ENCODE measurements at regions not wholly inside any gene's neighbourhood (a gene's known extent, or its start where the extent isn't known, plus 50 kb on each side); places are given as distances from the start of the nearest gene placed in this dataset.

DNA sequence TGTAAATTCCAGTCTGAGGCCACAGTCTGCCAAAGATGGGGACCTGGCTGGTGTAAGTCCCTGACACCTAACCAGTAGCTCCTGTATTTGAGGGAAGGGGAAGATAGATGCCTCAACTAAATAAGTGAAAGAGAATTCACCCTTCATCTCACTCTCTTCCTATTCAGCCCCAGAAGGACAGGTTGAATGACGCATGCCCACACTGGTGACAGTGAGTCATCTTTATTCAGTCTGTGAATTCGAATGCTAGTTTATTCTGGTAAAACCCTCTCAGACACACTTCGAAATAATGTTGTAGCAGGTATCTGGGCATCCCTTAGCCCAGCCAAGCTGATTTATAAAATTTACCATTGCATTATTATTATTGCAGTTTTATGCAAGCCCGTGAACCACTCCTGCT is 617.0 kb upstream of the PRMT6 start:
- DNase-seq (ENCODE audit: extremely low read depth, insufficient read length): no peak
- no peak overlapping the region for H3K4me3 ChIP-seq (replicated peaks; ENCODE audit: low read depth, low read length)
- H3K36me3 ChIP-seq (ENCODE audit: control insufficient read depth, insufficient read depth, low read length): no peaks in the 10 kb centered on the region
- TF ChIP-seq, protein P1, sequence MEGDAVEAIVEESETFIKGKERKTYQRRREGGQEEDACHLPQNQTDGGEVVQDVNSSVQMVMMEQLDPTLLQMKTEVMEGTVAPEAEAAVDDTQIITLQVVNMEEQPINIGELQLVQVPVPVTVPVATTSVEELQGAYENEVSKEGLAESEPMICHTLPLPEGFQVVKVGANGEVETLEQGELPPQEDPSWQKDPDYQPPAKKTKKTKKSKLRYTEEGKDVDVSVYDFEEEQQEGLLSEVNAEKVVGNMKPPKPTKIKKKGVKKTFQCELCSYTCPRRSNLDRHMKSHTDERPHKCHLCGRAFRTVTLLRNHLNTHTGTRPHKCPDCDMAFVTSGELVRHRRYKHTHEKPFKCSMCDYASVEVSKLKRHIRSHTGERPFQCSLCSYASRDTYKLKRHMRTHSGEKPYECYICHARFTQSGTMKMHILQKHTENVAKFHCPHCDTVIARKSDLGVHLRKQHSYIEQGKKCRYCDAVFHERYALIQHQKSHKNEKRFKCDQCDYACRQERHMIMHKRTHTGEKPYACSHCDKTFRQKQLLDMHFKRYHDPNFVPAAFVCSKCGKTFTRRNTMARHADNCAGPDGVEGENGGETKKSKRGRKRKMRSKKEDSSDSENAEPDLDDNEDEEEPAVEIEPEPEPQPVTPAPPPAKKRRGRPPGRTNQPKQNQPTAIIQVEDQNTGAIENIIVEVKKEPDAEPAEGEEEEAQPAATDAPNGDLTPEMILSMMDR (IDR thresholded peaks at IDR 0.05; ENCODE audit: insufficient read depth, low read length, poor library complexity, severe bottlenecking): no peak
- no peaks in the 10 kb centered on the region for H3K27me3 ChIP-seq (replicated peaks; ENCODE audit: control insufficient read depth, insufficient read depth, low read length)

DNA sequence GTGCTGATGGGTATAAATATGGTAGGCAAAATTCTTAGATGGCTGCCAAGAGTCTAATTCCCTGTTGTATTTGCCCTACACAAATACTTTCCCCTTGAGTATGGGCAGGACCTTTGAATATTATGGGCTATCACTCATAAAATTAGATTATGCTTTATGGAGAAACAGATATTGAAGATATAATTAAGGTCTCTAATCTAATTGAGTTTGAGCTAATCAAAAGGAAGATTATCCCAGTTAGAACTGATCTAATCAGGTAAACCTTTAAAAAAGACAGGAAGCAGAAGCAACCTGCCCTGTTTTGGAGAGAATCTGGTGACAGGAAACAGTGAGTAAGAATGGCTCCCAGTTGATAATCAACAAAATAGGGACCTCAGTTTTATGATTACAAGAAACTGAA is 609.0 kb upstream of the PRMT6 start:
- H3K4me3 ChIP-seq (replicated peaks; ENCODE audit: low read depth, low read length): no peak overlapping the region
- DNase-seq (ENCODE audit: extremely low read depth, insufficient read length): no peak
- TF ChIP-seq, protein P1 (IDR thresholded peaks at IDR 0.05; ENCODE audit: insufficient read depth, low read length, poor library complexity, severe bottlenecking): no peak
- no peaks in the 10 kb centered on the region for H3K36me3 ChIP-seq (ENCODE audit: control insufficient read depth, insufficient read depth, low read length)
- no peaks in the 10 kb centered on the region for H3K27me3 ChIP-seq (replicated peaks; ENCODE audit: control insufficient read depth, insufficient read depth, low read length)

DNA sequence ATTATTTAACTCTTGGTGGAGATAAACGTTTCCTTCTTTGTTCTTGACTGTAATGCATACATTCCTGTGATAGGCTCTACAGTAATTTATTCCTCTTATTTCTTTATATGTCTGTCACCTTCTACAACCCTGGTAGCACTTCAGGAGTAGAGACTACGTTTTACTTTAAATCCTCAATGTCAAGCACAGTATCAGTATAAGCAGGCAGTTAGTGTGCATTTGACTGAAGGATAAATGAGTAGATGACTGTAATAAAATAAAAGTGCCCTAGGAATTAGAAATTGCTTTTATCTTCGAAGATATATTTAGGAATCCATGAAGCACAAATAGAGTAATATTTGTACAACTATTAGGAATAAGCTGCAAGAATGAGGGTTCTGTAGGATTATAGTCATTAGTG is 599.6 kb upstream of the PRMT6 start:
- TF ChIP-seq, protein P1 (IDR thresholded peaks at IDR 0.05; ENCODE audit: insufficient read depth, low read length, poor library complexity, severe bottlenecking): no peak
- H3K4me3 ChIP-seq (replicated peaks; ENCODE audit: low read depth, low read length): no peak overlapping the region
- no peak for DNase-seq (ENCODE audit: extremely low read depth, insufficient read length)
- H3K36me3 ChIP-seq (ENCODE audit: control insufficient read depth, insufficient read depth, low read length): no peaks in the 10 kb centered on the region
- H3K27me3 ChIP-seq (replicated peaks; ENCODE audit: control insufficient read depth, insufficient read depth, low read length): no peaks in the 10 kb centered on the region

DNA sequence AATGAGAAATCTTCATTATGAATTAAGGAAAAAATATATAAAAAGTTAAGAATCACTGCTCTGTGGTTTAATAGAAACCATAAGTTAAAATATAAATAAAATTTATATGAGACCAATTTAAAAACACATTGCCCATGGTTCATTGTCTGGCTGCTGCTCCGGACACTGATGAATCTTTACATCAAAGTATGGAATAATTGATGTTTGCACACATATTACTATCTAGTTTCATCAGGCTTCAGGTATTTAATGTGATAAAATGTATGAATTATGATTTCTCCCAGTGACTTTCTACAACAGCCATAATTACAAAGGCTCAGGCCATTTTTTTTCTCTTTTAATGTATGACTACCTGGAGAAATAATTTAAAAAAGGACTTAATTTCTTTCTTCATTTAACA is 599.1 kb upstream of the PRMT6 start:
- no peak overlapping the region for H3K4me3 ChIP-seq (replicated peaks; ENCODE audit: low read depth, low read length)
- H3K36me3 ChIP-seq (ENCODE audit: control insufficient read depth, insufficient read depth, low read length): no peaks in the 10 kb centered on the region
- TF ChIP-seq, protein P1 (IDR thresholded peaks at IDR 0.05; ENCODE audit: insufficient read depth, low read length, poor library complexity, severe bottlenecking): no peak
- H3K27me3 ChIP-seq (replicated peaks; ENCODE audit: control insufficient read depth, insufficient read depth, low read length): no peaks in the 10 kb centered on the region
- no peak for DNase-seq (ENCODE audit: extremely low read depth, insufficient read length)

DNA sequence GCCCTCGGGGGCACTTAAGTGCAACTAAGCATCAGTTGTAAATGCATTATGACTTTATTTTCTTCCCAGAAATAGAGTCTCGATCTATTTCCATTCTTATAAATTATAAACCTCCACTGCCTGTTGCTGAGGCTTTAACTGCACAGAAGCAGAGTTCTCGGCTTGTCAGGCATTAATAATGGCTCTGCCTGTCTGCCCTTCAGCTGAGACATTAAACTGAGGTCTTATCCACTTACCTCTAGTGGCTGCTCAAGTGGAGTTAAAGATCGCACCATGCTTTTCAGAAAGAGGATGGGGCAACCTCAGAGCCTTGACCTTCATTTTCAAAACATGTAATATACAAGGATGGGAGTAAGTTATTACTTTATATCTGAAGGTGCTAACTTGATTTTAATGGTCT is 597.6 kb upstream of the PRMT6 start:
- no peak for DNase-seq (ENCODE audit: extremely low read depth, insufficient read length)
- no peak overlapping the region for H3K4me3 ChIP-seq (replicated peaks; ENCODE audit: low read depth, low read length)
- H3K27me3 ChIP-seq (replicated peaks; ENCODE audit: control insufficient read depth, insufficient read depth, low read length): no peaks in the 10 kb centered on the region
- no peaks in the 10 kb centered on the region for H3K36me3 ChIP-seq (ENCODE audit: control insufficient read depth, insufficient read depth, low read length)
- TF ChIP-seq, protein P1 (IDR thresholded peaks at IDR 0.05; ENCODE audit: insufficient read depth, low read length, poor library complexity, severe bottlenecking): no peak

DNA sequence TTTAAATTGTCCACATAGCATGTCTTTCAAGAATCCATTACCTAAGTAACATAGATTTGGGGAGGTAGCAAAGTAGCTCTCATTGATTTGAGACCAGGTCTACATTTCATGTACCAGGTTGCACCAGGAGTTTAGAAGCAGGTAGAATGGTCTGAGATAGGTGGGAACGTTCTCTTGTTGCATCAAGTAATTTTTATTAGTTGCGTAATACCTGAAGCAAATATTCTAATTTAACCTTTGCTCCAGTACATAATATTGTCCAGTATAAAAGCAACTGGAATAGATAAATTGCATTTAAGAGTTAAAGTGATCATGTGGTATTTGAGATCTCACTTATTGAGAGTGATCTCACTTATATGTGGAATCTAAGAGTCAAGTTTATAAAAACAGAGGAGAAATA is 597.1 kb upstream of the PRMT6 start:
- Histone ChIP-seq H3K36me3 (ENCODE audit: control insufficient read depth, insufficient read depth, low read length) (no peaks in the 10 kb centered on the region), H3K27me3 (replicated peaks; ENCODE audit: control insufficient read depth, insufficient read depth, low read length) (no peaks in the 10 kb centered on the region), H3K4me3 (replicated peaks; ENCODE audit: low read depth, low read length) (no peak overlapping the region)
- TF ChIP-seq, protein P1 (IDR thresholded peaks at IDR 0.05; ENCODE audit: insufficient read depth, low read length, poor library complexity, severe bottlenecking): no peak
- no peak for DNase-seq (ENCODE audit: extremely low read depth, insufficient read length)
